K562 (cell line): ENCODE measurements at regions not wholly inside any gene's neighbourhood (a gene's known extent, or its start where the extent isn't known, plus 50 kb on each side); places are given as distances from the start of the nearest gene placed in this dataset.

Source experiments
- CBX1 ChIP-seq: sonication (generic); IDR thresholded peaks from 2 replicates; pipeline ENCODE4 v1.6.1; 2016; ENCODE audit warnings: antibody characterized with exemption, low read depth, mild to moderate bottlenecking
- EZH2 ChIP-seq: IDR thresholded peaks from 2 replicates; pipeline ENCODE4 v1.6.1; 2012; ENCODE audit warnings: low read depth, mild to moderate bottlenecking, inconsistent platforms, low read length, borderline replicate concordance
- HMG20B ChIP-seq: fragments of 250-450 bp; sonication (Bioruptor Pico); IDR thresholded peaks from 2 replicates; pipeline ENCODE4 v1.5.0; 2021; ENCODE audit warnings: mild to moderate bottlenecking
- JUNB ChIP-seq: fragments of 450-650 bp; formaldehyde crosslinking; conservative IDR thresholded peaks from 2 replicates; pipeline ENCODE4 v1.4.0; 2020; ENCODE audit warnings: mild to moderate bottlenecking
- KDM2B ChIP-seq: fragments of 250-450 bp; sonication (Bioruptor Pico); IDR thresholded peaks from 2 replicates; pipeline ENCODE4 v1.8.0; 2021; ENCODE audit warnings: mild to moderate bottlenecking, moderate library complexity
- KDM5B ChIP-seq: fragments of 200-600 bp; sonication (generic); IDR thresholded peaks from 2 replicates; pipeline ENCODE4 v1.6.1; 2012; ENCODE audit warnings: low read depth, mild to moderate bottlenecking, moderate library complexity, low read length, control low read depth, inconsistent platforms; ENCODE audit not compliant: insufficient replicate concordance
- MAFG ChIP-seq: fragments of 450-650 bp; conservative IDR thresholded peaks from 2 replicates; pipeline ENCODE4 v1.6.1; 2016; ENCODE audit warnings: missing genetic modification characterization, missing compliant biosample characterization
- MTA2 ChIP-seq: fragments of 450-650 bp; IDR thresholded peaks from 2 replicates; pipeline ENCODE4 v1.6.1; 2016; ENCODE audit warnings: low read depth
- MYNN ChIP-seq, 2 experiments: sonication (generic); formaldehyde crosslinking in 1 of 2; IDR thresholded peaks; 2 replicates each; pipeline versions ENCODE4 v1.5.0 to v1.6.1; 2016 to 2020; ENCODE audit warnings: antibody characterized with exemption in 1 of 2, missing genetic modification reagents in 1 of 2
- OTX1 ChIP-seq: fragments of 450-650 bp; formaldehyde crosslinking; IDR thresholded peaks from 2 replicates; pipeline ENCODE4 v1.4.0; 2022; ENCODE audit warnings: mild to moderate bottlenecking
- SNIP1 ChIP-seq: fragments of 450-650 bp; IDR thresholded peaks from 2 replicates; pipeline ENCODE4 v1.7.1; 2017; ENCODE audit warnings: low read depth, mild to moderate bottlenecking
- SRSF9 ChIP-seq: fragments of 200-400 bp; formaldehyde crosslinking; IDR thresholded peaks from 2 replicates; pipeline ENCODE4 v1.6.1; 2017; ENCODE audit warnings: low read depth, low read length, borderline replicate concordance
- STAG1 ChIP-seq: sonication (generic); formaldehyde crosslinking; IDR thresholded peaks from 2 replicates; pipeline ENCODE4 v1.5.0; 2020; ENCODE audit warnings: missing genetic modification reagents, borderline replicate concordance
- TCF7L2 ChIP-seq: fragments of 150-350 bp; IDR thresholded peaks from 2 replicates; pipeline ENCODE4 v1.6.1; 2016; ENCODE audit warnings: low read depth, mild to moderate bottlenecking, low read length, moderate library complexity
- TEAD1 ChIP-seq, 2 experiments: fragments of 450-650 bp in 1 of 2; sonication (generic) in 1 of 2; formaldehyde crosslinking; IDR thresholded peaks; 2 replicates each; pipeline versions ENCODE4 v1.4.0 to v1.8.0; 2020 to 2022; ENCODE audit warnings: mild to moderate bottlenecking in 2 of 2, missing genetic modification reagents in 1 of 2
- TEAD2 ChIP-seq: fragments of 450-650 bp; IDR thresholded peaks from 2 replicates; pipeline ENCODE4 v1.6.1; 2016; ENCODE audit warnings: missing genetic modification characterization, control low read depth, missing compliant biosample characterization
- TFAM ChIP-seq: fragments of 250-450 bp; sonication (Bioruptor Pico); conservative IDR thresholded peaks from 2 replicates; pipeline ENCODE4 v1.5.0; 2021; ENCODE audit warnings: mild to moderate bottlenecking, moderate library complexity
- ZBED1 ChIP-seq: IDR thresholded peaks from 2 replicates; pipeline ENCODE4 v1.6.1; 2014
- ZBTB1 ChIP-seq: sonication (generic); formaldehyde crosslinking; IDR thresholded peaks from 2 replicates; pipeline ENCODE4 v1.8.1; 2023; ENCODE audit warnings: missing genetic modification reagents, low read depth, mild to moderate bottlenecking, borderline replicate concordance
- ZFP36 ChIP-seq: fragments of 150-350 bp; IDR thresholded peaks from 2 replicates; pipeline ENCODE4 v1.6.1; 2018; ENCODE audit warnings: low read length, low read depth; ENCODE audit not compliant: partially characterized antibody
- ZNF316 ChIP-seq: fragments of 450-650 bp; IDR thresholded peaks from 2 replicates; pipeline ENCODE4 v1.6.1; 2016
- ZNF778 ChIP-seq: fragments of 450-650 bp; formaldehyde crosslinking; IDR thresholded peaks from 2 replicates; pipeline ENCODE4 v1.4.0; 2020; ENCODE audit warnings: mild to moderate bottlenecking, moderate library complexity
- TF ChIP-seq, protein P1 (sequence below): fragments of 450-650 bp; IDR thresholded peaks from 2 replicates; pipeline ENCODE4 v1.6.1; 2017; ENCODE audit warnings: antibody characterized with exemption, mild to moderate bottlenecking
- TF ChIP-seq, protein P2 (sequence below): fragments of 250-450 bp; sonication (Bioruptor Pico); IDR thresholded peaks from 2 replicates; pipeline ENCODE4 v1.8.0; 2022; ENCODE audit warnings: inconsistent platforms, mild to moderate bottlenecking, moderate library complexity, borderline replicate concordance
- TF ChIP-seq, protein P3 (sequence below): fragments of 200-800 bp; sonication (Bioruptor generic); IDR thresholded peaks from 2 replicates; pipeline ENCODE4 v1.6.1; 2017; ENCODE audit warnings: missing genetic modification characterization, missing compliant biosample characterization

DNA sequence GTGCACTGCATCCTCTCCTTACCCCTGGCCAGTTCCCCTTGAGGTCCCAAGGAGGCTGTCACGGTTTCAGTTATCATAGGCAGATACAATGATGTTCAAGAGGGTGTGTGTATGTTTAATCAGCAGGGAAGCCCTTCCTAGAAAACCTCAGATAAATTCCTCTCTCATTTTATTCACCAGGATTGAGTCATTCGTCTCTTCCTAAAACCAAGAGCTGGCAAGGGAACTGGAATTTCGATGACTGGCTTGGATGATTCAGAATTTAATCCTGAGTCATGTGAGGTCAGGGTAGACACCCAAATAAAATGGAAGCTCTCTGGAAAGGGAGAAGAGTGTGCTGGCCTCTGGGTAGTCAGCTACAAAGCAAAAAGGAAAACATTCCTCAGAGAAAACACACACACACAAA is 106.2 kb upstream of the RAPGEF2 start (continued):
- TF ChIP-seq, protein P1, sequence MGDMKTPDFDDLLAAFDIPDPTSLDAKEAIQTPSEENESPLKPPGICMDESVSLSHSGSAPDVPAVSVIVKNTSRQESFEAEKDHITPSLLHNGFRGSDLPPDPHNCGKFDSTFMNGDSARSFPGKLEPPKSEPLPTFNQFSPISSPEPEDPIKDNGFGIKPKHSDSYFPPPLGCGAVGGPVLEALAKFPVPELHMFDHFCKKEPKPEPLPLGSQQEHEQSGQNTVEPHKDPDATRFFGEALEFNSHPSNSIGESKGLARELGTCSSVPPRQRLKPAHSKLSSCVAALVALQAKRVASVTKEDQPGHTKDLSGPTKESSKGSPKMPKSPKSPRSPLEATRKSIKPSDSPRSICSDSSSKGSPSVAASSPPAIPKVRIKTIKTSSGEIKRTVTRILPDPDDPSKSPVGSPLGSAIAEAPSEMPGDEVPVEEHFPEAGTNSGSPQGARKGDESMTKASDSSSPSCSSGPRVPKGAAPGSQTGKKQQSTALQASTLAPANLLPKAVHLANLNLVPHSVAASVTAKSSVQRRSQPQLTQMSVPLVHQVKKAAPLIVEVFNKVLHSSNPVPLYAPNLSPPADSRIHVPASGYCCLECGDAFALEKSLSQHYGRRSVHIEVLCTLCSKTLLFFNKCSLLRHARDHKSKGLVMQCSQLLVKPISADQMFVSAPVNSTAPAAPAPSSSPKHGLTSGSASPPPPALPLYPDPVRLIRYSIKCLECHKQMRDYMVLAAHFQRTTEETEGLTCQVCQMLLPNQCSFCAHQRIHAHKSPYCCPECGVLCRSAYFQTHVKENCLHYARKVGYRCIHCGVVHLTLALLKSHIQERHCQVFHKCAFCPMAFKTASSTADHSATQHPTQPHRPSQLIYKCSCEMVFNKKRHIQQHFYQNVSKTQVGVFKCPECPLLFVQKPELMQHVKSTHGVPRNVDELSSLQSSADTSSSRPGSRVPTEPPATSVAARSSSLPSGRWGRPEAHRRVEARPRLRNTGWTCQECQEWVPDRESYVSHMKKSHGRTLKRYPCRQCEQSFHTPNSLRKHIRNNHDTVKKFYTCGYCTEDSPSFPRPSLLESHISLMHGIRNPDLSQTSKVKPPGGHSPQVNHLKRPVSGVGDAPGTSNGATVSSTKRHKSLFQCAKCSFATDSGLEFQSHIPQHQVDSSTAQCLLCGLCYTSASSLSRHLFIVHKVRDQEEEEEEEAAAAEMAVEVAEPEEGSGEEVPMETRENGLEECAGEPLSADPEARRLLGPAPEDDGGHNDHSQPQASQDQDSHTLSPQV: peak; percentile 28; the same call in 1 of the 2 replicates
- TF ChIP-seq, protein P2, sequence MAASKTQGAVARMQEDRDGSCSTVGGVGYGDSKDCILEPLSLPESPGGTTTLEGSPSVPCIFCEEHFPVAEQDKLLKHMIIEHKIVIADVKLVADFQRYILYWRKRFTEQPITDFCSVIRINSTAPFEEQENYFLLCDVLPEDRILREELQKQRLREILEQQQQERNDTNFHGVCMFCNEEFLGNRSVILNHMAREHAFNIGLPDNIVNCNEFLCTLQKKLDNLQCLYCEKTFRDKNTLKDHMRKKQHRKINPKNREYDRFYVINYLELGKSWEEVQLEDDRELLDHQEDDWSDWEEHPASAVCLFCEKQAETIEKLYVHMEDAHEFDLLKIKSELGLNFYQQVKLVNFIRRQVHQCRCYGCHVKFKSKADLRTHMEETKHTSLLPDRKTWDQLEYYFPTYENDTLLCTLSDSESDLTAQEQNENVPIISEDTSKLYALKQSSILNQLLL: no peak
- TF ChIP-seq STAG1 (CRISPR knock-in tag): no peak
- no peak for TF ChIP-seq TCF7L2
- TF ChIP-seq HMG20B (CRISPR knock-in tag): no peak
- 0 out of 2 replicates have a peak, but pooled peaks have one; percentile 14 for TF ChIP-seq ZNF316
- peak; percentile 3 for TF ChIP-seq ZFP36
- TF ChIP-seq MYNN (IDR thresholded peaks at IDR 0.05): no peak
- no peak for TF ChIP-seq MYNN (CRISPR knock-in tag; IDR thresholded peaks at IDR 0.05)
- TF ChIP-seq, protein P3, sequence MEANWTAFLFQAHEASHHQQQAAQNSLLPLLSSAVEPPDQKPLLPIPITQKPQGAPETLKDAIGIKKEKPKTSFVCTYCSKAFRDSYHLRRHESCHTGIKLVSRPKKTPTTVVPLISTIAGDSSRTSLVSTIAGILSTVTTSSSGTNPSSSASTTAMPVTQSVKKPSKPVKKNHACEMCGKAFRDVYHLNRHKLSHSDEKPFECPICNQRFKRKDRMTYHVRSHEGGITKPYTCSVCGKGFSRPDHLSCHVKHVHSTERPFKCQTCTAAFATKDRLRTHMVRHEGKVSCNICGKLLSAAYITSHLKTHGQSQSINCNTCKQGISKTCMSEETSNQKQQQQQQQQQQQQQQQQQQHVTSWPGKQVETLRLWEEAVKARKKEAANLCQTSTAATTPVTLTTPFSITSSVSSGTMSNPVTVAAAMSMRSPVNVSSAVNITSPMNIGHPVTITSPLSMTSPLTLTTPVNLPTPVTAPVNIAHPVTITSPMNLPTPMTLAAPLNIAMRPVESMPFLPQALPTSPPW (CRISPR knock-in tag): no peak
- no peak for TF ChIP-seq OTX1 (CRISPR knock-in tag)
- no peak for TF ChIP-seq CBX1
- no peak for TF ChIP-seq SRSF9
- TF ChIP-seq TFAM (CRISPR knock-in tag): no peak
- no peak for TF ChIP-seq TEAD2 (tag)
- TF ChIP-seq SNIP1: no peak
- no peak for TF ChIP-seq EZH2
- no peak for TF ChIP-seq MTA2
- no peak for TF ChIP-seq ZNF778 (CRISPR knock-in tag)
- no peak for TF ChIP-seq KDM2B
- no peak for TF ChIP-seq ZBED1
- TF ChIP-seq MAFG: peak; percentile 55; the same call in 1 of the 2 replicates
- TF ChIP-seq ZBTB1: no peak
- TF ChIP-seq TEAD1 (CRISPR knock-in tag; IDR thresholded peaks at IDR 0.05): no peak
- TF ChIP-seq JUNB (CRISPR knock-in tag): no peak
- no peak for TF ChIP-seq KDM5B
